Lung (tissue), 11 donors: ENCODE measurements at regions not wholly inside any gene's neighbourhood (a gene's known extent, or its start where the extent isn't known, plus 50 kb on each side); places are given as distances from the start of the nearest gene placed in this dataset.

Source experiments
- ATAC-seq: fragments of 200-7000 bp; cut with Tn5 transposase; one replicate; pipeline ENCODE4 v1.9.1; 2020; ENCODE audit warnings: moderate number of reproducible peaks; ENCODE audit not compliant: insufficient read depth, low FRiP score
- DNase-seq, 3 donors: peaks; one replicate each; pipeline ENCODE4 v3.0.0-alpha.2; 2013 to 2017
- H3K27ac ChIP-seq, 2 donors: one replicate each; pipeline ENCODE4 v1.5.1; 2013; ENCODE audit warnings: mild to moderate bottlenecking in 2 of 2, moderate library complexity in 2 of 2, control low read depth in 1 of 2, inconsistent platforms in 1 of 2, low read depth in 1 of 2, low read length in 1 of 2
- H3K27me3 ChIP-seq, 3 donors: one replicate each; pipeline ENCODE4 v1.5.1; 2013; ENCODE audit warnings: low read length in 2 of 3; ENCODE audit not compliant: control insufficient read depth in 3 of 3, insufficient read depth in 3 of 3
- H3K36me3 ChIP-seq, 4 donors: one replicate each; pipeline ENCODE4 v1.5.1; 2013; ENCODE audit warnings: low read length in 4 of 4, mild to moderate bottlenecking in 1 of 4, moderate library complexity in 1 of 4; ENCODE audit not compliant: control insufficient read depth in 4 of 4, insufficient read depth in 4 of 4
- H3K4me1 ChIP-seq, 5 donors: one replicate each; pipeline ENCODE4 v1.5.1; 2013; ENCODE audit warnings: low read length in 5 of 5, mild to moderate bottlenecking in 2 of 5, moderate library complexity in 1 of 5; ENCODE audit not compliant: control insufficient read depth in 5 of 5, insufficient read depth in 5 of 5
- H3K4me3 ChIP-seq: one replicate; pipeline ENCODE4 v1.5.1; 2013; ENCODE audit warnings: mild to moderate bottlenecking, control low read depth, moderate library complexity
- H3K9ac ChIP-seq, 2 donors: one replicate each; pipeline ENCODE4 v1.5.1; 2013; ENCODE audit warnings: low read length in 2 of 2, control low read depth in 1 of 2; ENCODE audit not compliant: insufficient read depth in 1 of 2
- H3K9me3 ChIP-seq, 4 donors: one replicate each; pipeline ENCODE4 v1.5.1; 2013; ENCODE audit warnings: low read length in 3 of 4, mild to moderate bottlenecking in 1 of 4, moderate library complexity in 1 of 4; ENCODE audit not compliant: control insufficient read depth in 4 of 4, insufficient read depth in 3 of 4
- WGBS, 2 donors: extraction: QIAGEN DNeasy Blood & Tissue Kit; methylation state at CpG; one replicate each; pipeline ENCODE4 v1.1.7; 2013; 5-methylcytosine and 5-hydroxymethylcytosine counted together
- TF ChIP-seq, protein P1 (sequence below): IDR thresholded peaks from 2 replicates; pipeline ENCODE4 v1.5.1; 2012; ENCODE audit warnings: mild to moderate bottlenecking; ENCODE audit errors: control extremely low read depth, extremely low read depth
- donor health status: control.
- donor health status: control.
- donor health status: Bipolar disorder and iron deficiency.
- donor health status: healthy.
- donor health status: DM: yes; HTN: yes; CAD: no.

DNA sequence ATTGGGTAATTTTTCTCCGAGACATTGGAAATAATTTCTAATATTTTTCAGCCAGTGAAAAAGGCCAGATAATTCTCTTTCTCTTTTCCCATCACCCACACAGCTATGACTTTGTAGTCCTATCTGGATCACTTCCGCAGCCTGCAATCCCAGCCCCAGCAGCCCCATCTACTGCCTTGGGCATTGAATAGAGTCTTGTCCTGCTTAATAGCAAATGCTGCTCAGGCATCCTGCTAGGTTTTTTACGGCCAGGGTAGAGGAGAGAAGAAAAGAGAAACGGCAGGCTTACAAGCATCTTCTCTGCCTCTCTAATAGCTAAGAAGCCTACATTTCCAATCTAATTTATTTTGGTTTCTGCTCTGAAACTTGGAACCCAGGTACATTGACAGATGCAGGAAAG, 154.3 kb upstream of the B3GAT1 start:
- DNase-seq (no peak), ATAC-seq (no peak)
- H3K9ac ChIP-seq, result no peak overlapping the region
- TF ChIP-seq, protein P1, sequence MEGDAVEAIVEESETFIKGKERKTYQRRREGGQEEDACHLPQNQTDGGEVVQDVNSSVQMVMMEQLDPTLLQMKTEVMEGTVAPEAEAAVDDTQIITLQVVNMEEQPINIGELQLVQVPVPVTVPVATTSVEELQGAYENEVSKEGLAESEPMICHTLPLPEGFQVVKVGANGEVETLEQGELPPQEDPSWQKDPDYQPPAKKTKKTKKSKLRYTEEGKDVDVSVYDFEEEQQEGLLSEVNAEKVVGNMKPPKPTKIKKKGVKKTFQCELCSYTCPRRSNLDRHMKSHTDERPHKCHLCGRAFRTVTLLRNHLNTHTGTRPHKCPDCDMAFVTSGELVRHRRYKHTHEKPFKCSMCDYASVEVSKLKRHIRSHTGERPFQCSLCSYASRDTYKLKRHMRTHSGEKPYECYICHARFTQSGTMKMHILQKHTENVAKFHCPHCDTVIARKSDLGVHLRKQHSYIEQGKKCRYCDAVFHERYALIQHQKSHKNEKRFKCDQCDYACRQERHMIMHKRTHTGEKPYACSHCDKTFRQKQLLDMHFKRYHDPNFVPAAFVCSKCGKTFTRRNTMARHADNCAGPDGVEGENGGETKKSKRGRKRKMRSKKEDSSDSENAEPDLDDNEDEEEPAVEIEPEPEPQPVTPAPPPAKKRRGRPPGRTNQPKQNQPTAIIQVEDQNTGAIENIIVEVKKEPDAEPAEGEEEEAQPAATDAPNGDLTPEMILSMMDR, result no peak
- peaks cover 0 to 4% (median 3%) of the 10 kb centered on the region in 3 donors for H3K27me3 ChIP-seq
- no peaks in the 10 kb centered on the region for H3K4me1 ChIP-seq
- WGBS, 2 donors, result 68 to 75% methylated on average over 4 of the region's 4 CpGs
- no peak overlapping the region for H3K4me3 ChIP-seq
- H3K9me3 ChIP-seq, result peaks cover 0 to 2% (median 0%) of the 10 kb centered on the region in 4 donors
- no peak overlapping the region for H3K27ac ChIP-seq
- H3K36me3 ChIP-seq, result no peaks in the 10 kb centered on the region

DNA sequence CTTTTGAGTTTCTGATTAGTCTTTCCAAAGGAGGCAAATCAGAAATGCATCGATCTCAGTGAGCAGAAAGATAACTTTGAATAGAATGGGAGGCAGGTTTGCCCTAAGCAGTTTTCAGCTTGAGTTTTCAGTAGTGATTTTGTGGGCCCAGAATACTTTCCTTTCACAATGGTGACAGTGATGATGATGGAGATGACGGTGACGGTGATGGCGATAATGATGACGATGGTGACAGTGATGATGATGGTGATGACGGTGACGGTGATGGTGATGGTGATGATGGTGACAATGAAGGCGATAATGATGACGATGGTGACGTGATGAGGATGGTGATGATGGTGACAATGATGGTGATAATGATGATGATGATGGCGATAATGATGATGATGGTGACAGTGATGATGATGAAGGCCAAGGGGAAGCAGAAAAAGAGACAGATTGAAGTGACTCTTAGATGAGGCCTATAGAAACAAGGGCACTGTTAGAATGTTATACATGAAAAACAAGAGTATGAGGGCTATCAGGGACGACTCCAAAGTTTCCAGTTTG, 153.4 kb upstream of the B3GAT1 start:
- Histone ChIP-seq H3K4me1 (no peaks in the 10 kb centered on the region), H3K27ac (no peak overlapping the region), H3K9me3 (peaks cover 0 to 2% (median 0%) of the 10 kb centered on the region in 4 donors), H3K9ac (no peak overlapping the region), H3K27me3 (peaks cover 0 to 4% (median 3%) of the 10 kb centered on the region in 3 donors), H3K36me3 (no peaks in the 10 kb centered on the region), H3K4me3 (no peak overlapping the region)
- no peak for DNase-seq
- TF ChIP-seq, protein P1, result no peak
- 84 to 89% methylated on average over 12 of the region's 12 CpGs for WGBS, 2 donors
- no peak for ATAC-seq

DNA sequence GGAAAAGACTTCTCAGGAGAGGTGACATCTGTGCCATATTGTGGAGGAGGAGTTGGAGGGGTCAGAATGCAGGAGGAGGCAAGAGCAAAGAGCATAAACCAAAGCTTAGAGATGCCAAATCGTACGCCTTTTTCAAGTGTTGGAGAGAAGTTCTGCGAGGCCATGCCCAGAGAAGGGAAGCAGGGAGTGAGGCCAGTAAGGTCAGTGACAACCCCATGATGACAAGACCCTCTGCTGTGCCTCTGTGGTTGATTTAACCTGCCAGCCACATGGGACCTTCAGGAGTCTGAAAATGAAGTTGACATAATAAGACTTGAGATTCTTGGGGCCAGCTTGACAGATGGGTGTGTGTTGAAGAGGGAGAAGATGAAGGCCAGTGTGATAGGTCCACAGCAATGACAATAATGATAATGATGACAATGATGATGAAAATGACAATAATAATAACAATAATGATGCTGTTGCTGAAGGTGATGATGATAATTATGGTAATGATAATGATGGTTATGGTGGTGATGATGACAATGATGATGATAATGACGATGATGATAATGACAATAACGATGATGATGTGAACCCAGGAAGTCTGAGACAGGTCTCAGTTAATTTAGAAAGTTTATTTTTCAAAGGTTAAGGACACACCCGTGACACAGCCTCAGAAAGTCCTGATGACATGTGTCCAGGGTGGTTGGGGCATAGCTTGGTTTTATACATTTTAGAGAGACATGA, 152.6 kb upstream of the B3GAT1 start:
- Histone ChIP-seq H3K9ac (no peak overlapping the region), H3K27me3 (peaks cover 0 to 4% (median 3%) of the 10 kb centered on the region in 3 donors), H3K4me3 (no peak overlapping the region), H3K36me3 (no peaks in the 10 kb centered on the region), H3K27ac (no peak overlapping the region), H3K4me1 (no peaks in the 10 kb centered on the region), H3K9me3 (peaks cover 0 to 2% (median 0%) of the 10 kb centered on the region in 4 donors)
- no peak for DNase-seq
- WGBS, 2 donors, result 89 to 92% methylated on average over 6 of the region's 6 CpGs
- ATAC-seq, result no peak
- TF ChIP-seq, protein P1, result no peak
